ENCODE measurements at regions not wholly inside any gene's neighbourhood (a gene's known extent, or its start where the extent isn't known, plus 50 kb on each side); places are given as distances from the start of the nearest gene placed in this dataset.

DNA sequence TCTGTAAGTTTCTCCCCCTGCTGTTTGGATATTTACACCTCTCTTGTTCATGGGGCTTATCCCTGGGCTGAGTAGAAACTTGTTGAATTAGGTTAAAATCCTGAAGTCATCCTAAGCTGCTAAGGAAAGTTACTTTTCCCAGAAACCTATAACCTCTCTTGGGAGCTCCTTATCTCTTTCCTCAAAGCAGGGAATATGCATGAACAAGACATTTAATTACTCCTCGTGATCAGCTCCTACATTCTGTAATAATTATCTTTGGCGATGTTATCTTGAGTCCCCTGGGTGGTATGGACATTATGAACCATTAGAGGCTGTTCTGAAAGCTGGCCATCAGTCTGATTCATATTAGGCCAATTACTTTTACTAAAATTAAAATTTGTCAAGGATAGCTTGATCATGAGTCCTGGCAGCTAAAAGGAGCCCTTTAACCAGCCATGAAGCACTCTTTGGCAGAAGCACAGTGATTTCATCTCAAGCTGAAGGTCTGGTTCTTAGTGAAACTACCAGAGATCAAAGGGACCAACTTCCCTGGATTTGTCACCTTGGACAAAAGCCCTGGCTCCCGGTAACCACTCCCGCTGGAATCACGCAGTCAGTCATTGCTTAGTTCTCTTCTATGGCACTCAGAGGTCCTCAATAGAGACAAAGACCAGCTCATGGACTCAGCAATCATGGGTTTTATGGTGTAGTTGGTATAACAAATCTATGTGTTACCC lies 811.8 kb downstream of the UQCRFS1 start:
- H3K9me3 ChIP-seq = no peaks in the 10 kb centered on the region

DNA sequence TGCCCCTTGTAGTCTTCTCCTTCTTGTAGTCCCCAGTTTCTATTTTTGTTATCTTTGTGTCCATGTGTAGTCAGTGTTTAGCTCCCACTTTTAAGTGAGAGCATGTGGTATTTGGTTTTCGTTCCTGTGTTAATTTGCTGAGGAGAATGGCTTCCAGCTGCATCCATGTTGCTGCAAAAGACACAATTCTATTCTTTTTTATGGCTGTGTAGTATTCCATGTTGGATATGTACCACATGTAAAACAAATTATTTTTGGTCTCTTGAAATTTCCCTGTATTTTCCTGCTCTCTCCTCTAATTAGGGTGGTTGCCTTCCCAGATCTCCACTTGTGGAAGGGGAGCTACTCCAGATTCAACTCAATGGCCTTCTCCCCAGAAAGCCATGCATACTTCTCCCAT lies 813.8 kb downstream of the UQCRFS1 start:
- no peak for ATAC-seq
- no peaks in the 10 kb centered on the region for H3K4me1 ChIP-seq
- no peaks in the 10 kb centered on the region for H3K36me3 ChIP-seq
- H3K27ac ChIP-seq = no peak overlapping the region
- no peak for DNase-seq
- TF ChIP-seq CTCF (IDR thresholded peaks at IDR 0.05) = no peak
- H3K4me3 ChIP-seq = no peak overlapping the region
- H3K9me3 ChIP-seq = no peaks in the 10 kb centered on the region
- intact Hi-C loops (cut with DNase I) = no loop called here
- peaks cover 16% of the 10 kb centered on the region for H3K27me3 ChIP-seq

More for the DNA sequence above, 811.8 kb downstream of the UQCRFS1 start:
- H3K4me1 ChIP-seq = no peaks in the 10 kb centered on the region
- H3K27ac ChIP-seq = no peak overlapping the region
- H3K4me3 ChIP-seq = no peak overlapping the region
- intact Hi-C loops (cut with DNase I) = no loop called here
- H3K27me3 ChIP-seq = peaks cover 16% of the 10 kb centered on the region
- TF ChIP-seq CTCF (IDR thresholded peaks at IDR 0.05) = no peak
- H3K36me3 ChIP-seq = no peaks in the 10 kb centered on the region
- ATAC-seq = no peak
- DNase-seq = no peak

DNA sequence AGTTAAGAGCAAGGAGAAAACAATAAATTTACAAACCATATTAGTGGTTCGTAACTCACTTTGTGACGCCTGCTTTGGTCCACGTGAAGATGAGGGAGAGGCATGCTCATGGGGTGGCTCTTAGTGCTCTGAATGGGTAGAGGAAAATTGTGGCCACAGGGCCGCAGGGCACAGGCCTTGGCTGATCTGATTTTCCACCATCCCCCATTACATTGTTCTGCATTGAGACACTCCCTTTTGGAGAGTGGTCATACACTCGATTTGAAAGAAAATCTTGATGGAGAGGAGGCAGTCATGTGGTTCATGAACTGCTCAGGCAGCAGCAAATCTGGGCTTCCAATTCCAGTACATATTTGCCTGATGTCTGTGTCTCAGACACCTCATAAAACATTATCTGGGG lies 815.2 kb downstream of the UQCRFS1 start:
- DNase-seq = no peak
- intact Hi-C loops (cut with DNase I) = no loop called here
- TF ChIP-seq CTCF (IDR thresholded peaks at IDR 0.05) = no peak

GRCh38 chr19:28397306-28397705 lies 815.6 kb downstream of the UQCRFS1 start:
- Histone ChIP-seq H3K4me1 (no peaks in the 10 kb centered on the region), H3K4me3 (no peak overlapping the region), H3K27me3 (peaks cover 7% of the 10 kb centered on the region), H3K9me3 (no peaks in the 10 kb centered on the region), H3K27ac (no peak overlapping the region), H3K36me3 (no peaks in the 10 kb centered on the region)
- no peak for TF ChIP-seq CTCF (IDR thresholded peaks at IDR 0.05)
- DNase-seq (no peak), ATAC-seq (no peak)
- intact Hi-C loops (cut with DNase I) = no loop called here

More for the DNA sequence above, 815.2 kb downstream of the UQCRFS1 start:
- Histone ChIP-seq H3K4me1 (no peaks in the 10 kb centered on the region), H3K27me3 (peaks cover 7% of the 10 kb centered on the region), H3K27ac (no peak overlapping the region), H3K36me3 (no peaks in the 10 kb centered on the region), H3K4me3 (no peak overlapping the region), H3K9me3 (no peaks in the 10 kb centered on the region)
- ATAC-seq = no peak

DNA sequence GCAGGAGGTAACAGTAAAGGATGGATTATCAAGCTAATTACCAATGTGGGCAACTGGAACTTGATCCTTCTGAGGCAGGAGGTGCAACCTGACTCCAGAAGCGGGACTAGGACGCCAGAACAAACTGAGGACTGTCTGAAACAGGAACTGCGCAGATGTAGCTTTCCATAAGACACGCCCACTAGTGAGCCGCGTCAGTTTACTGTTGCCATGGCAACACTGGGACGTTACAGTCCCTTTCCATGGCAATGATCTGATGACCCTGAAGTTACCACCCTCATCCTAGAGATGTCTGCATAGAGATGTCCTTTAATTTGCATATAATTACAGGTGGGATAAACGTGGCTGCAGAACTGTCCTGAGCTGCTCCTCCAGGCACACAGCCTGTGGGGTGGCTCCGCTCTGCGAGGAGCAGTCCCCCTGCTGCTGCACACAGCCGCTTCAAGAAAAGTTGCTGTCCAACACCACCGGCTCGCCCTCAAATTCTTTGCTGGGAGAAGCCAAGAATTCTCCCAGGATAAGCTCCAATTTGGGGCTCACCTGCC lies 816.6 kb downstream of the UQCRFS1 start:
- no peaks in the 10 kb centered on the region for H3K4me1 ChIP-seq
- no peaks in the 10 kb centered on the region for H3K36me3 ChIP-seq
- DNase-seq (no peak), ATAC-seq (no peak)
- peaks cover 7% of the 10 kb centered on the region for H3K27me3 ChIP-seq
- no peaks in the 10 kb centered on the region for H3K9me3 ChIP-seq
- no peak for TF ChIP-seq CTCF (IDR thresholded peaks at IDR 0.05)
- no peak overlapping the region for H3K4me3 ChIP-seq
- intact Hi-C loops (cut with DNase I) = no loop called here
- no peak overlapping the region for H3K27ac ChIP-seq

Data from upper lobe of right lung (tissue), 1 donor.